Adrenal gland (tissue), 9 donors: ENCODE measurements at regions not wholly inside any gene's neighbourhood (a gene's known extent, or its start where the extent isn't known, plus 50 kb on each side); places are given as distances from the start of the nearest gene placed in this dataset.

Experiments used
- DNase-seq, 7 donors: peaks; one replicate each; pipeline ENCODE4 v3.0.0-alpha.2; 2019 to 2020
- H3K27ac ChIP-seq, 5 donors: fragments of 200-600 bp; sonication (generic) in 4 of 5; 1 replicate in 3 of 5; 2 replicates in 2 of 5; pipeline versions ENCODE4 v1.5.1 to v1.8.0; 2016 to 2020; ENCODE audit warnings: mild to moderate bottlenecking in 1 of 5
- H3K27me3 ChIP-seq: fragments of 200-600 bp; 2 replicates; pipeline ENCODE4 v1.8.0; 2021
- H3K36me3 ChIP-seq, 2 donors: fragments of 200-600 bp; replicated peaks in 1 of 2; 1 replicate in 1 of 2; 2 replicates in 1 of 2; pipeline versions ENCODE4 v1.5.1 to v1.8.0; 2018 to 2022
- H3K4me1 ChIP-seq, 2 donors: fragments of 200-600 bp; replicated peaks in 1 of 2; 1 replicate in 1 of 2; 2 replicates in 1 of 2; pipeline versions ENCODE4 v1.5.1 to v1.8.0; 2018 to 2021
- H3K4me3 ChIP-seq, 4 donors: fragments of 200-600 bp; sonication (generic) in 3 of 4; one replicate each; pipeline ENCODE4 v1.5.1; 2016 to 2018
- H3K9me3 ChIP-seq, 3 donors: fragments of 200-600 bp; sonication (generic) in 1 of 3; replicated peaks in 1 of 3; 1 replicate in 2 of 3; 2 replicates in 1 of 3; pipeline versions ENCODE4 v1.5.1 to v1.8.0; 2016 to 2021
- POLR2A ChIP-seq, 2 donors: fragments of 450-650 bp; IDR thresholded peaks; one replicate each; pipeline ENCODE4 v1.6.1; 2017; ENCODE audit warnings: antibody characterized with exemption in 2 of 2, mild to moderate bottlenecking in 2 of 2, moderate library complexity in 1 of 2
- WGBS, 4 donors: extraction: QIAGEN DNeasy Blood & Tissue Kit in 2 of 4; methylation state at CpG; one replicate each; pipeline versions ENCODE4 v1.1.5 to v1.1.7; 2013 to 2017; 5-methylcytosine and 5-hydroxymethylcytosine counted together
- intact Hi-C, 2 donors: fragments of 100-400 bp; cut with DNase I; formaldehyde crosslinking; loops; one replicate each; pipeline versions ENCODE4 v1.14.1 to v1.15.0; 2022 to 2023
- TF ChIP-seq, protein P1 (sequence below), 6 experiments: fragments of 450-650 bp in 4 of 6; fragments of 200-600 bp in 2 of 6; sonication (generic) in 1 of 6; IDR thresholded peaks; 1 replicate in 5 of 6; 2 replicates in 1 of 6; pipeline versions ENCODE4 v1.5.1 to v1.8.0; 2016 to 2021; ENCODE audit warnings: antibody characterized with exemption in 6 of 6, mild to moderate bottlenecking in 2 of 6, moderate library complexity in 1 of 6
- donor health status: healthy with polysubstance abuse.
- donor health status: Bipolar disorder and iron deficiency.
- donor health status: DM: yes; HTN: yes; CAD: no.
- donor health status: DM: no; HTN: no; CAD: no.
- donor health status: DM: no; HTN: no; CAD: no.

DNA sequence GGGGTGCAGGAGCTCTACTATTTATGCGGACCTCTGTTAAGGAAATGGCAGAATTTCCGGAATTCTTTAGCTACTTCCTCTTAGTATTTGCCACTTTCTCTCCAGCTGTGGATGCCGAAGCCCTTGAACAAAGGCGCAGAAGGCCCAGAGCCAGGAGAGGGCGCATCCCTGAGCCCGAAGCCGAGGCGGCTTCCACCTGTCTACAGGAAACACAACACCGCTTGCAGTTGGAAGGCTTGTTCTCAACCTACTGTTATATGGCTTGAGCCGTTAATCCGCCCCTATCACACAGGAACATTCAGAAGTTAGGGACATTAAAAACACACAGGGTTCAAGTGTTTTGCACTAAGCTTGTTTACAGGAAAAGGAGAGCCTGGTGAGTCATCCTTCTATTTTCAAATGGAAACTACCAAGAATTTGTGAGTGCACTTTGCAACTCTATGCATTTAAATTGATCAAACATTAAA lies 417.1 kb downstream of the BCKDHB start:
- no peaks in the 10 kb centered on the region for H3K9me3 ChIP-seq
- no peaks in the 10 kb centered on the region for H3K27me3 ChIP-seq
- H3K27ac ChIP-seq: peak overlapping the region in 1 of 5 donors; percentile 0
- TF ChIP-seq POLR2A (IDR thresholded peaks at IDR 0.05): no peak
- TF ChIP-seq, protein P1, sequence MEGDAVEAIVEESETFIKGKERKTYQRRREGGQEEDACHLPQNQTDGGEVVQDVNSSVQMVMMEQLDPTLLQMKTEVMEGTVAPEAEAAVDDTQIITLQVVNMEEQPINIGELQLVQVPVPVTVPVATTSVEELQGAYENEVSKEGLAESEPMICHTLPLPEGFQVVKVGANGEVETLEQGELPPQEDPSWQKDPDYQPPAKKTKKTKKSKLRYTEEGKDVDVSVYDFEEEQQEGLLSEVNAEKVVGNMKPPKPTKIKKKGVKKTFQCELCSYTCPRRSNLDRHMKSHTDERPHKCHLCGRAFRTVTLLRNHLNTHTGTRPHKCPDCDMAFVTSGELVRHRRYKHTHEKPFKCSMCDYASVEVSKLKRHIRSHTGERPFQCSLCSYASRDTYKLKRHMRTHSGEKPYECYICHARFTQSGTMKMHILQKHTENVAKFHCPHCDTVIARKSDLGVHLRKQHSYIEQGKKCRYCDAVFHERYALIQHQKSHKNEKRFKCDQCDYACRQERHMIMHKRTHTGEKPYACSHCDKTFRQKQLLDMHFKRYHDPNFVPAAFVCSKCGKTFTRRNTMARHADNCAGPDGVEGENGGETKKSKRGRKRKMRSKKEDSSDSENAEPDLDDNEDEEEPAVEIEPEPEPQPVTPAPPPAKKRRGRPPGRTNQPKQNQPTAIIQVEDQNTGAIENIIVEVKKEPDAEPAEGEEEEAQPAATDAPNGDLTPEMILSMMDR (IDR thresholded peaks at IDR 0.05): no peak
- whole genome bisulfite sequencing, 4 donors: 41 to 47% (median 43%) methylated on average over 11 of the region's 11 CpGs
- intact Hi-C loops: no loop called here
- H3K4me3 ChIP-seq: peak overlapping the region in 1 of 4 donors; percentile 8
- no peaks in the 10 kb centered on the region for H3K4me1 ChIP-seq
- H3K36me3 ChIP-seq: no peaks in the 10 kb centered on the region
- DNase-seq: peak; percentile 1 to 53 (median 15)

- Histone ChIP-seq H3K9me3 (no peaks in the 10 kb centered on the region), H3K4me1 (no peaks in the 10 kb centered on the region), H3K27me3 (no peaks in the 10 kb centered on the region), H3K27ac (peak overlapping the region in 1 of 5 donors; percentile 0), H3K4me3 (peak overlapping the region in 1 of 4 donors; percentile 8), H3K36me3 (no peaks in the 10 kb centered on the region)
- intact Hi-C loops: no loop called here
- TF ChIP-seq POLR2A (IDR thresholded peaks at IDR 0.05): no peak
- TF ChIP-seq, protein P1 (IDR thresholded peaks at IDR 0.05): no peak
- WGBS, 4 donors: 31 to 40% (median 35%) methylated on average over 5 of the region's 5 CpGs
- no peak for DNase-seq
Observed at GRCh38 chr6:80523010-80523409, 416.5 kb downstream of the BCKDHB start.

GRCh38 chr6:80522576-80522975 lies 416.1 kb downstream of the BCKDHB start:
- intact Hi-C loops: no loop called here
- TF ChIP-seq POLR2A (IDR thresholded peaks at IDR 0.05): no peak
- TF ChIP-seq, protein P1 (IDR thresholded peaks at IDR 0.05): no peak
- no peaks in the 10 kb centered on the region for H3K9me3 ChIP-seq
- 45 to 51% (median 49%) methylated on average over 4 of the region's 4 CpGs for WGBS, 4 donors
- H3K4me1 ChIP-seq: no peaks in the 10 kb centered on the region
- DNase-seq: no peak
- H3K27me3 ChIP-seq: no peaks in the 10 kb centered on the region
- H3K27ac ChIP-seq: no peak overlapping the region
- H3K4me3 ChIP-seq: no peak overlapping the region
- H3K36me3 ChIP-seq: no peaks in the 10 kb centered on the region

DNA sequence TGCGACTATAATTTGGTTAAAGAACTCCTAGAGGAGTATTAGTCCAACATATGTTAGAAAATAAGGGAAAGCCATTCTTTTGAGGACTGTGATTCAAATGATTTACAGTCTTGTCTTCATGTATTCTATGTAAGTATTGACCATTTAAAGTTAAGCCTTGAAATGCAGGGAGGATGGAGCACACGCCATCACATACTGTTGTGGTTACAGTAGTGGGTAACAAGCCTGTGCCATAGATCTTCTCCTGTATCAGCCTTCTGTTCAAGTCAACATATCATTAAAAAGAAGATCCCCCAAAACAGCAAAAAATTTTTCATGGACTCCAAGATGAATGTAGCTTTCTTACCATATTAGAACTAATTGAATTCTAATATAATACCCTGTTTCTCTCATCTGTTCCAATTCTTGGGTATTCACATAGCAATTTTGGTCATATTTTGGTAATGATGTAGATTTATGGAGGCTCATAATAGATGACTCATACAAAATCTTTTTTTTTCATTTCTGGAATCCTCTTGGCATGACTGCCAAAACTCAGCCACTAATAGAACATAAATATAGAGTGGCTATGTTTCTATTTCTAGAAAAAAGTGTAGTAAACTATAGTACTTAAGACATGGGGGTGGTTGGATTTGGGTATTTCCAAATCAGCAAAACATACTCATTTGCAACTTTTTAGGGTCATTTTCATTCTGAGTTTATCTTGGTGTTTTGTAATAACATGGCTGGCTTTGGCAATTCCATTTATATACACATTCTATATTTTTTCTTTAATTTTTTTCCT lies 413.5 kb downstream of the BCKDHB start:
- TF ChIP-seq POLR2A (IDR thresholded peaks at IDR 0.05): no peak
- TF ChIP-seq, protein P1 (IDR thresholded peaks at IDR 0.05): no peak
- DNase-seq: no peak
- no peaks in the 10 kb centered on the region for H3K27me3 ChIP-seq
- 86 to 91% (median 88%) methylated on average over 2 of the region's 2 CpGs for WGBS, 4 donors
- H3K4me3 ChIP-seq: no peak overlapping the region
- no peaks in the 10 kb centered on the region for H3K4me1 ChIP-seq
- no peaks in the 10 kb centered on the region for H3K9me3 ChIP-seq
- H3K27ac ChIP-seq: no peak overlapping the region
- no peaks in the 10 kb centered on the region for H3K36me3 ChIP-seq
- intact Hi-C loops: loop anchor here in 1 of 2 donors (10.0 kb wide), 1 partner anchor 205 kb away; no protein-coding TSS in a partner anchor
